Mesenchymal stem cell (in vitro differentiated cells and primary cell): ENCODE measurements at regions not wholly inside any gene's neighbourhood (a gene's known extent, or its start where the extent isn't known, plus 50 kb on each side); places are given as distances from the start of the nearest gene placed in this dataset.

Source experiments
- DNase-seq: peaks from one replicate; pipeline ENCODE4 v3.0.0-alpha.2; 2013
- H2AFZ ChIP-seq: one replicate; pipeline ENCODE4 v1.6.1; 2013; ENCODE audit warnings: low read depth, mild to moderate bottlenecking, control low read depth, inconsistent platforms, low read length, moderate library complexity
- H2AK5ac ChIP-seq: 2 replicates; pipeline ENCODE4 v1.6.1; 2013; ENCODE audit warnings: low read length, moderate library complexity, mild to moderate bottlenecking, inconsistent platforms; ENCODE audit not compliant: severe bottlenecking
- H2BK120ac ChIP-seq: one replicate; pipeline ENCODE4 v1.6.1; 2013; ENCODE audit warnings: low read depth, mild to moderate bottlenecking, inconsistent platforms, low read length, moderate library complexity
- H2BK12ac ChIP-seq, 2 experiments: one replicate each; pipeline ENCODE4 v1.6.1; 2013; ENCODE audit warnings: inconsistent platforms in 2 of 2, low read length in 2 of 2, mild to moderate bottlenecking in 2 of 2, moderate library complexity in 2 of 2, control low read depth in 1 of 2
- H2BK15ac ChIP-seq: one replicate; pipeline ENCODE4 v1.6.1; 2013; ENCODE audit warnings: mild to moderate bottlenecking, low read depth, inconsistent platforms; ENCODE audit not compliant: poor library complexity, severe bottlenecking
- H2BK5ac ChIP-seq: 2 replicates; pipeline ENCODE4 v1.6.1; 2013; ENCODE audit warnings: low read depth, mild to moderate bottlenecking, low read length, control low read depth, inconsistent platforms; ENCODE audit not compliant: poor library complexity, severe bottlenecking
- H3K14ac ChIP-seq, 2 experiments: one replicate each; pipeline ENCODE4 v1.6.1; 2013; ENCODE audit warnings: inconsistent platforms in 2 of 2, low read length in 2 of 2, control low read depth in 1 of 2, mild to moderate bottlenecking in 1 of 2, moderate library complexity in 1 of 2
- H3K18ac ChIP-seq, 2 experiments: one replicate each; pipeline ENCODE4 v1.6.1; 2013; ENCODE audit warnings: inconsistent platforms in 2 of 2, low read length in 2 of 2, control low read depth in 1 of 2, low read depth in 1 of 2, mild to moderate bottlenecking in 1 of 2
- H3K23ac ChIP-seq, 2 experiments: one replicate each; pipeline ENCODE4 v1.6.1; 2013; ENCODE audit warnings: inconsistent platforms in 2 of 2, low read length in 2 of 2, mild to moderate bottlenecking in 2 of 2, moderate library complexity in 2 of 2, control low read depth in 1 of 2
- H3K27ac ChIP-seq: 2 replicates; pipeline ENCODE4 v1.5.1; 2013; ENCODE audit warnings: mild to moderate bottlenecking, moderate library complexity, low read length, control low read depth, inconsistent platforms; ENCODE audit not compliant: poor library complexity, severe bottlenecking
- H3K27me3 ChIP-seq, 2 experiments: 2 replicates each; pipeline versions ENCODE4 v1.6.1 to v1.7.0; 2013; ENCODE audit warnings: low read length in 2 of 2, mild to moderate bottlenecking in 2 of 2, moderate library complexity in 2 of 2, control low read depth in 1 of 2, inconsistent platforms in 1 of 2; ENCODE audit not compliant: control insufficient read depth in 1 of 2, insufficient read depth in 1 of 2
- H3K36me3 ChIP-seq, 2 experiments: 2 replicates each; pipeline versions ENCODE4 v1.6.1 to v1.7.0; 2013; ENCODE audit warnings: low read length in 2 of 2, control low read depth in 1 of 2, inconsistent platforms in 1 of 2, low read depth in 1 of 2, mild to moderate bottlenecking in 1 of 2; ENCODE audit not compliant: insufficient read depth in 2 of 2, control insufficient read depth in 1 of 2
- H3K4ac ChIP-seq, 2 experiments: one replicate each; pipeline ENCODE4 v1.6.1; 2013; ENCODE audit warnings: inconsistent platforms in 2 of 2, low read length in 2 of 2, mild to moderate bottlenecking in 2 of 2, moderate library complexity in 2 of 2, control low read depth in 1 of 2, low read depth in 1 of 2
- H3K4me1 ChIP-seq: 2 replicates; pipeline ENCODE4 v1.6.1; 2013; ENCODE audit warnings: low read depth, low read length, control low read depth; ENCODE audit not compliant: control insufficient read depth, insufficient read depth
- H3K4me2 ChIP-seq: 2 replicates; pipeline ENCODE4 v1.6.1; 2013; ENCODE audit warnings: low read length, mild to moderate bottlenecking, inconsistent platforms; ENCODE audit not compliant: poor library complexity, severe bottlenecking
- H3K4me3 ChIP-seq, 2 experiments: 2 replicates each; pipeline versions ENCODE4 v1.5.1 to v1.7.0; 2013; ENCODE audit warnings: low read length in 2 of 2, mild to moderate bottlenecking in 2 of 2, control low read depth in 1 of 2, low read depth in 1 of 2; ENCODE audit not compliant: insufficient read depth in 1 of 2
- H3K79me1 ChIP-seq: replicated peaks from 2 replicates; pipeline ENCODE4 v1.6.1; 2013; ENCODE audit warnings: mild to moderate bottlenecking, control low read depth, low read length, inconsistent platforms; ENCODE audit not compliant: poor library complexity, severe bottlenecking
- H3K9ac ChIP-seq: 2 replicates; pipeline ENCODE4 v1.7.0; 2013; ENCODE audit warnings: mild to moderate bottlenecking, low read length, moderate library complexity
- H3K9me3 ChIP-seq: 2 replicates; pipeline ENCODE4 v1.7.0; 2013; ENCODE audit warnings: mild to moderate bottlenecking, low read length; ENCODE audit not compliant: control insufficient read depth
- H4K8ac ChIP-seq: one replicate; pipeline ENCODE4 v1.6.1; 2013; ENCODE audit warnings: inconsistent platforms, mild to moderate bottlenecking, low read length, moderate library complexity
- H4K91ac ChIP-seq: one replicate; pipeline ENCODE4 v1.6.1; 2013; ENCODE audit warnings: mild to moderate bottlenecking, low read length, inconsistent platforms
- WGBS: methylation state at CpG from one replicate; pipeline ENCODE4 v1.1.7; 2013; ENCODE audit warnings: mixed read lengths; 5-methylcytosine and 5-hydroxymethylcytosine counted together

DNA sequence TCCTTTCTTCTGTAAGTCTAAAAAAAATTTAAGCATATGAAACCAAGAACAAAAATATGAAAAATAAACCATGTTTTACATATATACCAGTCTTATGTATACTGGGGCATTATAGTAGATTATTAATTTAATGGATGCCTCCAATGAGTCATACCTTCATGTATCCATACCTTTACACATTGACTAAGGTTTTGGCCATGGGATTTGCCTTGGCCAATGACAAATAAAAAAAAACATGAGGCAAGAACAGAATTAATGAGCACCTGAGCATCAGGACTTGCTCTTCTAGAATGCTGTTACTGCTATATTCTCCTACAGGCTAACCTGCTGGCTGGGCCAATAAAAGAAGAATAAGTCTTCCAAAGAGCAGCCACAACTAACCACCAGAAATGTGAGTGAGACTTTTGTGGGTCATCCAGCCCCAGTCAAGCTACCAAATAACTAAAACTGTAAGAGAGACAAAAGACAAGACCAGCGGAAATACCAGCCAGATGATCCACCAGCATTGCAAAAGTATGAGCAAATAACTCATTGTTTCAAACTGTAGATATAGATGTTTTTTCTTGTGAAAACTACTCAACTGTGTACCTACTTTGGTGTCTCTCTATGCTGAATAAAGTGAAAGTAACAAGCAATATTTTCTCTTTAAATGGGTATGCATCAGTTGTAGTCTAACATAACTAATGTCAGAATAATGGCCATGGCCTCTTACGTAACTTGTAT lies 749.6 kb upstream of the VRK2 start:
- Histone ChIP-seq H4K8ac (no peak overlapping the region), H3K4me2 (no peak overlapping the region), H3K4ac (no peak overlapping the region), H4K91ac (no peak overlapping the region), H2BK12ac (no peak overlapping the region), H2AFZ (no peak overlapping the region), H3K9me3 (peaks cover 7% of the 10 kb centered on the region), H2BK5ac (no peak overlapping the region), H2BK15ac (no peak overlapping the region), H2AK5ac (no peak overlapping the region), H3K27ac (no peak overlapping the region), H3K4me1 (no peaks in the 10 kb centered on the region), H3K4me3 (no peak overlapping the region), H3K23ac (no peak overlapping the region), H2BK120ac (no peak overlapping the region), H3K36me3 (no peaks in the 10 kb centered on the region), H3K18ac (no peak overlapping the region), H3K79me1 (no peaks in the 10 kb centered on the region), H3K9ac (no peak overlapping the region), H3K27me3 (no peaks in the 10 kb centered on the region), H3K14ac (no peak overlapping the region)
- no peak for DNase-seq
- 100% methylated on average over 1 of the region's 2 CpGs for WGBS

DNA sequence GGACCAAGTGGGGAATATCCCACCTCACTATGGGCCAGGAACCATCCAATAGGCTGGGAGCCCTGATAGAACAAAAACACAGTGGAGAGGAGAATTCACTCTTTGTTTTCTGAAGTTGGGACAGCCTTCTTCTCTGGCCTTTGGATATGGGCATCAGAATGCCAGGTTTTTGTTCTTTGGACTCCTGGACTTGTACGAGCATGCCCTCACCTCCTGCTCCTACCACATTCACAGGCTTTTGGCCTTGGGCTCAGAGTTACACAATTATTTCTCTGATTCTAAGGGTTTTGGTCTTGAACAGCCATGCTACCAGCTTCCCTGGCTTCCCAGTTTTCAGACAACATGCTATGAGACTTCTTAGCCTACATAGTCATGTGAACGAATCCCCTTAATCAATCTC lies 732.9 kb upstream of the VRK2 start:
- no peak overlapping the region for H3K14ac ChIP-seq
- no peak overlapping the region for H2BK15ac ChIP-seq
- H3K4ac ChIP-seq: no peak overlapping the region
- no peaks in the 10 kb centered on the region for H3K4me1 ChIP-seq
- whole genome bisulfite sequencing: 89% methylated on average over 2 of the region's 2 CpGs
- no peaks in the 10 kb centered on the region for H3K27me3 ChIP-seq
- H4K91ac ChIP-seq: no peak overlapping the region
- no peak overlapping the region for H3K9ac ChIP-seq
- H3K23ac ChIP-seq: no peak overlapping the region
- no peak overlapping the region for H3K27ac ChIP-seq
- H3K9me3 ChIP-seq: peaks cover 18% of the 10 kb centered on the region
- DNase-seq: no peak
- H4K8ac ChIP-seq: no peak overlapping the region
- no peak overlapping the region for H2BK12ac ChIP-seq
- H2BK120ac ChIP-seq: no peak overlapping the region
- no peaks in the 10 kb centered on the region for H3K79me1 ChIP-seq
- no peak overlapping the region for H3K4me3 ChIP-seq
- no peak overlapping the region for H2AFZ ChIP-seq
- no peak overlapping the region for H2BK5ac ChIP-seq
- H3K18ac ChIP-seq: no peak overlapping the region
- no peak overlapping the region for H2AK5ac ChIP-seq
- H3K36me3 ChIP-seq: no peaks in the 10 kb centered on the region
- H3K4me2 ChIP-seq: no peak overlapping the region

DNA sequence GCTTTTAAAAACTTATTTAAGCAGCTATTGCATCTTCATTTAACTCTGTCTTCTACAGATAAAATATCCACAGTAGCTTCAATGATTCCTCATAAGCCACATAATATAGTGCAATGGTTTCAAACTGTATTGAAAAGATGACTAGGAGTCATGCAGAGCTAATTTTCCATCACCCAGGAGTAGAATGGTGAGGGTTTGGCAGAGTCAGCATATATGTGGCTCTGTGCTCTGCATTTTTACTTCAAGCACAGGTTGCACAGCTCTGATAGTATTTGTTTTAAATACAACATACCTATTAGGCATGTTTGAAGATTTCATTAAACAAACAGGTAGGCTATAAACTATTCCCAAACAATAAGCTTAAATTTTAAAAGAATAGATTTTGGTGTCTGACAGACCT lies 731.9 kb upstream of the VRK2 start:
- Histone ChIP-seq H3K36me3 (no peaks in the 10 kb centered on the region), H4K8ac (no peak overlapping the region), H3K79me1 (no peaks in the 10 kb centered on the region), H2BK12ac (no peak overlapping the region), H3K23ac (no peak overlapping the region), H3K4me2 (no peak overlapping the region), H3K27me3 (no peaks in the 10 kb centered on the region), H3K4me1 (no peaks in the 10 kb centered on the region), H3K9ac (no peak overlapping the region), H3K4me3 (no peak overlapping the region), H2BK120ac (no peak overlapping the region), H2AK5ac (no peak overlapping the region), H3K14ac (no peak overlapping the region), H3K9me3 (peaks cover 21% of the 10 kb centered on the region), H3K27ac (no peak overlapping the region), H3K4ac (no peak overlapping the region), H2AFZ (no peak overlapping the region), H3K18ac (no peak overlapping the region), H2BK5ac (no peak overlapping the region), H2BK15ac (no peak overlapping the region), H4K91ac (no peak overlapping the region)
- no peak for DNase-seq

DNA sequence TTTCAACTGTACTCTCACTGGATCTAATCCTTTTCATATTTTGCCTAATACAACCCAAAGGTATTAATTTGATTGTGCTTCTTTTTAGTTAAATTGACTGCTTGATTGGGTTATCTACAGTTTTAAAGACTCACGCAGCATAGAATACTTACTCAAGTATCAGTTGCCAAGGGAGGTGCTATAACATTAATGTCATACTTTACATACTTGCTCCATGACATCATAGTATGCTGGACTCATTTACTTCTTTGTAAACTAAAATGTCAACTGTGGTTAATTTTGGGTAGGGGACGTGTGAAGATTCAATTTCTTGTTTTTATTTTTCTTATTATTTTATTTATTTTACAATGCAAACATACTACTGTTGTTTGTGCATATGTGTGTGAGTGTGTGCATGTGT lies 716.2 kb upstream of the VRK2 start:
- Histone ChIP-seq H2BK120ac (no peak overlapping the region), H3K23ac (no peak overlapping the region), H2BK5ac (no peak overlapping the region), H3K9ac (no peak overlapping the region), H2BK12ac (no peak overlapping the region), H3K9me3 (peaks cover 3% of the 10 kb centered on the region), H3K27me3 (no peaks in the 10 kb centered on the region), H3K79me1 (no peaks in the 10 kb centered on the region), H3K4me3 (no peak overlapping the region), H4K91ac (no peak overlapping the region), H3K18ac (no peak overlapping the region), H2BK15ac (no peak overlapping the region), H3K4me1 (no peaks in the 10 kb centered on the region), H2AK5ac (no peak overlapping the region), H3K27ac (no peak overlapping the region), H3K4me2 (no peak overlapping the region), H3K36me3 (no peaks in the 10 kb centered on the region), H4K8ac (no peak overlapping the region), H2AFZ (no peak overlapping the region), H3K14ac (no peak overlapping the region), H3K4ac (no peak overlapping the region)
- WGBS: no CpG with 5 or more reads among the region's 2 CpGs
- DNase-seq: peak; percentile 29
